Effector CD4-positive, alpha-beta T cell (primary cell): ENCODE measurements at regions not wholly inside any gene's neighbourhood (a gene's known extent, or its start where the extent isn't known, plus 50 kb on each side); places are given as distances from the start of the nearest gene placed in this dataset.

Experiments
- DNase-seq: peaks from one replicate; pipeline ENCODE4 v3.0.0-alpha.2; 2020

DNA sequence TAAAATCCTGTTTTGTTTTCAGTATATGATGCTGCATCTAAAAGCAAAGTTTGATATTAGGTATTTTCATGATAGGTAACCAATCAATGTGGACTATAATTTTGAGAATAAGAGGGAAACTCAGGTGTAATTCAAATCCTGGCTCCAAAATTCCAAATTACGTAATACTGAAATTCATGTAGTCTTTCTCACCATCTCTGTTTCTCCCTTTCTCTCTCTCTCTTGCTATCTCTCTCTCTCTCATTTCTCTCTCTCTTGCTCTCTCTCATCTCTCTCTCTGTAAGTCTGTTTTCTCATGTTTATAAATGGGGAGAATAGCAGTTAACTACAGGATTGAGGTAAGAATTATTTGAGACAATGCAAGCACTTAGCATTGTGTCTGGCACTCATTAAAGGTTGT lies 401.1 kb upstream of the TLE4 start:
- DNase-seq, result no peak

DNA sequence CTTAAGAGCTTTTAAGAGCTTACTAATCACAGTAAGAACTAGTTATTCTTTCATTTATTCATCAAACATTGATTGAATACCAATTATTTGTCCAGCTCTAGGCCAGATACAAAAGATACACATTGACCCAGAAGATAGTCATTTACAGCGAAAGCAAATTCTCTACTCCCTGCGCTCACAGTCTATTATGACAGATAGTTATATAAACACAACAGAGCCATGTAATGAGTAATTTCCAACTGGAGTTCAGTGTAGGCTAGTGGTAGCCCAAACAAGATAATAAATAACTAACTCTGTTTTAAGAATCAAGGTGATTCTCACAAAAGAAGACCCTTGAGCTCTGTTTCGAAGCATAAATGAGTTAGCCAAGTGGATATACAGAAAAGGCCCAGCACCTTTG lies 397.8 kb upstream of the TLE4 start:
- no peak for DNase-seq

DNA sequence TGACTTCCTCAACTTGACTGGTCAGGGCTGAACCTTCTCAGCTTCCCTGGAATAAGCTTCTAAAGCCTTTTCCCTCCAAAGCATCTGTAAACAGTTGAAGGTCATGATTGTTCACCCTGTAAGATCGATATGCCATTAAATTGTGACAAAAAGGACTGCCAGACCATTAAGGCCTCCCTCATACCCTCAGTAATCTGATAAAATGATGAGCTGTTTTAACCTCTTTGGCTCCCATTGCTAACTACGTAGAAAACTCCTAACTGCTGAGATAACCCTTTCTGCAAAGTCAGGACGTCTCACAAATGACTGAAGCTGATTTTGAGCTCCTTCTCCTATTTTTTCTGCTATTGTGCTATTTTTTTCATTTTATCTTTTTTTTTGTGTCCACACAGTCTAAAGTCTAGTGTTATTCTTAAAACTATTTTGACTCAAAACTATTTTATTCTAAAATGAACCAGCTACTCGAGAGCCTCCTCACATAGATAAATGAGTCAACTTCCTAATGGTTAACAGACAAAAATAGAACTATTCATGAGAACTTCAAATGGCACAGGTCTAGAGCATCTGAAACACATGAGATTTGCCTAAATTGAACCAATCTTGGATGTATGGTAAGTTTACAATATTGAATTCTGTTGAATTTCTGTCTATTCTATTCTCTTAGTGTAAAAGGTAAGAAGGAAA lies 395.6 kb upstream of the TLE4 start:
- no peak for DNase-seq

DNA sequence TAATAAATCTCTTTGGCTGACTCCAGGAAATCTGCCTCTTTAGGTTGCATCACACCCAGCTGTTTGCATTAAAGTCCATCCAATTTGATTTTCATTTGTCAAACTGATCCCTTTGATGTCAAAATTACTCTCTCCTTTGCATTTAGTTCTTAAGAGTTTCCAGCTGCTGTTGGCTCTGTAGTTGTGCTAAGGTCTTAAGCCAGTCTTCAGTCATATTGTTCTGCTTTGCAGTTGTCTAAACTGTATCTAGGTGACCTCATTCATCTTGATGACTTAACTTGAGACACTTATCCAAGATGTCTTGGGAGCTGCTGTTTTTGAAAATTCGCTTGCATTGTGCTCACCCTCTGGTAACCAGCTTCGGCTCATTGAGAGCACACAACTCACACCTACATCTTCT lies 386.9 kb upstream of the TLE4 start:
- no peak for DNase-seq

DNA sequence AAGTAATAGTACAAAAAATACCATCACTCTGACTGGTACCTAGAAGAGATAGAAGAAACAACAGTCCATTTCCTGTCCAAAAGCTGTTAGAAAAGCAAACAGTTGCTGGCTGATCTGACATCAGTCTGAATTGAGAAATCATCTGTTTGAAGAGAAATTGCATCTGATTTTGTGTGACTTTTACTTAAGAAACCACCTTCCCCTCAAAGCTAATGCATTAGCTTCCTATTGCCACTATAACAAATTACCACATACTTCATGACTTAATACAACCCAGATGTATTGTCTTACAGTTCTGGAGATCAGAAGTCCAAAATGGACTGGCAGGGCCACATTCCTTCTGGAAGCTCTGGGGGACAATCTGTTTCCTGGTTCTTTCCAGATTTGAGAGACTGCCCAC lies 385.9 kb upstream of the TLE4 start:
- DNase-seq, result no peak

DNA sequence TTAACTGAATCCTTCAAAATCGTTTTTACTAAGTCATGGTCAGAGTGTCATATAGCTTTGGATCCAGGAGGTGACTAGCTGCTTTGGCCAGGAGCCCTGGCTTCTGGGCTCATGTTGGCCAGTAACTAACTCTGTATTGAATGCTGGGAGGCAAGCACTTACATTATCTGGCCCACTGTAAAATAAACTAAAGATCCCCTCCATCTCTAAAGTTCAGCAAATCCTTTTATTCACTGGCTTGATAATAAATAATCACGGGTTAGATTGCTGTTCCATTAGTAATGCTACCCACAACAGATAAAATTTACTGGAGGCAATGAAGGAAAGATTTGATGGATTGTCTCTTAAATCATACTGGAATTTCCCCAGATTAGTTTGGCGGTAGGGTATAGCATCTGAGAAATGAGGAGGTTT lies 382.2 kb upstream of the TLE4 start:
- no peak for DNase-seq

DNA sequence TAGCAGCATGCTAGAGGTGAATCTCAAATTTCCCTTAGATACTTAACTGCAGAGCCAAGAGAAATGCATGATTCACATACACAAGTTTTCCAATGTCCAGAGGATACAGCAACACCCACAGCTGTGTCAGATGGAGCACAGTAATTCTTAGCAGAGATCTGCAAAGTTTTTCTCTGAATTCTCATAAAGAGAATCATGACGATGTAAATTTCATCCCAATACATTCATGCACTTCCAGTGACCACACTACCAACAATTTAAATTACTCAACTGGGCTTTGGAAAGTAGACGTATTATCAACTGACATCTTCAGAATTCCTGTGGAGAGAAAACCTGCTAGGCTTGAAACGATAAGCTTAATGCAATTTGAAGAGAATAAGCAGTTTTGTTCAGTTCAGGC lies 378.8 kb upstream of the TLE4 start:
- no peak for DNase-seq

DNA sequence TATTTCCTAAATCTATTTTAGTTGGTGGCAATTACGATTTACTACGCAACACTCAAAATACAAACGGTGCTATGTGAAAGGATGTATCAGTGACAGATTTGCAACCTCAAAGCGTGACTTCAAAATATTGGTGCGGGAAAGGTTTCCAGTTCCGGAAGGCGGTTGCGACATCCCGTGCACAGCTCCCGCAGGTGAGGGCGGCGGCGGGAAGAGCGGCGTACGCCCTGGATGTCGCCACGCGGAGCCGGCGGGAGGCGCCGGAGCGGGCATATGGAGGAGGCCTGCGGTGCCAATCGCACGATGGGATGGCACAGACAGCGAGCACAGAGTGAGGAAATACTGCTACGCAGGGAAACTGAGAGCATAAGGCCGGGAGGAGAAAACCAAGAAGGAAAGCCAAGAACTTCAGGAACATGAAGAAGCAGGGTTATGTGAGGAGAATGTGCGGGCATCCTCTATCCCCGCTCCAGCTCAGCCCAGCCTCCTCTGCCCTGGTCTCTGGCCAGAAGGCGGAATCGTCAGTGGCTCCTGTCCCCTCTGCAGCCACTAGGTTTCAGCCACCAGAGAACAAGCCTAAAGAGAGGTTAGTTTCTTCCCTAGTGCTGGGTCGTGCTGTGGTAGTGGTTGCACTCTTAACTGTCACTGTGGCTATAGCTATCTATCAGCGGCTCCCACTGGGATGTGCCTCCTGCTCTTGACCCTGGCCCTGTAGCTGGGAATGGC lies 378.1 kb upstream of the TLE4 start:
- DNase-seq, result no peak

DNA sequence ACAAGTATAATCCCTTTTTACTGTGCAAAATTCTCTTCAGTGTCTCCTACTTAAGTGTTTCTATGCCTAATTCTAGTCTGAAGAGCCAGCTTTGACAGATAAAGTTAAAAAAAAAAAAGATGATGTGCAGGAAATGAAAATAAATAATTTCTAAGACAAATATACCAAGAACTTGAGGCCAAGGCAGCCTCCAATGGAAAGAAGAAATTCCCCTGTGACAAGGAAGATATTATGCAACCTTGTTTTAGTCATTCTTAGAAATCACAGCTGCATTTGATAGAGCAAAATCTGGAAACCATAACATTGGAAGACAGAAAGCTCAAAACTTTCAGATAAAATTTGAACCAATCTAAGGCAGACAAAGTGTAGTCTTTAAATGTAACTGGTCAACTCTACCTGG lies 375.9 kb upstream of the TLE4 start:
- DNase-seq, result no peak

DNA sequence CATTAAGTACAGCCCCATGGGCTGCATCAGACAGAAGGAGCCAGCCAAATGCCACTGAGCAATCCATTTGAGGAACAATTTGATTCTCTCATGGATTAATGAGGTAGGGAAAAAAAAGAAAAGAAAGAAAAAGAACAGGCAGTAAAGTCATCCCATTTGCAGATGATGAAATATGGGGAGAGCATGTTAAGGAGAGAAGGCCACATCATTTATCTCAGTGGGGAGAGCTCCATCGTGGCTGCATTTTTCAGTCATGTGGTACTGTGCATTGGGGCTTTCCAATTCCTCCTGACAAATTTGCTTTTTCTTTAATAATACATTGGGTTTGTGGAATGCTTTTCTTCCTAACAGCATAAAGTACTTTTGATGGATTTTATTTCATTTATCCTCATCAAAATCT lies 375.2 kb upstream of the TLE4 start:
- no peak for DNase-seq

DNA sequence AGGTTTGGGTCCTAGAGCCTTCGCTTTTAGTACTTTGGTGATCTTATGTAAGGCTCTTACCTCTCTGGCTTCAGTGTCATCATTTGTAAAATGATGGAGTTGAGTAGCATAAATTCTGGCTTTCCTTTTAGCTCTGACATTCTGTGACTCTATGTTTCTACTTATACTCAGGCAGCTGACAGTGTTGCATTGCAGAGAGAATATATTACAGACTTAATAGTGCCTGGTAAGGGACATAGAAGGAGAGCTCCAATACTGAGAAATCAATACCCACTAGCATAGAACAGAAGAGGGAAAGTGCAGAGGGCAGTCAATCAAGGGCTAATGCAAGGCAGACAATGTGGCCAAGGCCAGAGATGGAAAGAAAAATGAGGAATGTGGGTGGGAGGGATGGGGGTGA lies 371.4 kb upstream of the TLE4 start:
- DNase-seq, result no peak

DNA sequence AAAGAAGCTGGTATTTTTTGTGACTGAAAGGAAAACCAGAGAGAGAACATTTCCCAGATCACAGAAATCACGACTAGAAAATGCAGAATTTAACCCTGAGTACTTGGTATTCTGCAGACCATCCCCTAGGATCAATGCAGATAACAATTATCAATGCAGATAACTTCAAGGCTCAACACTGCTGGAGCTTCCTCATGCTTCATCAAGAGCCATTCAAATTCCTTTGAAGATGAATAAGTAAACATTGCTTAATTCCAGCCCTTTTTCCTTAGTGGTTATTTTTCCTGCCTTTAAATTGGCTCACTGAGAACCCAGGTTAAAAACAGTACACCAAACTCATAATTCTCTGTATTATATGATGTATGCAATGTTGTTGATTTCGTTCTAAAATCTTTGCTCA lies 370.1 kb upstream of the TLE4 start:
- no peak for DNase-seq

DNA sequence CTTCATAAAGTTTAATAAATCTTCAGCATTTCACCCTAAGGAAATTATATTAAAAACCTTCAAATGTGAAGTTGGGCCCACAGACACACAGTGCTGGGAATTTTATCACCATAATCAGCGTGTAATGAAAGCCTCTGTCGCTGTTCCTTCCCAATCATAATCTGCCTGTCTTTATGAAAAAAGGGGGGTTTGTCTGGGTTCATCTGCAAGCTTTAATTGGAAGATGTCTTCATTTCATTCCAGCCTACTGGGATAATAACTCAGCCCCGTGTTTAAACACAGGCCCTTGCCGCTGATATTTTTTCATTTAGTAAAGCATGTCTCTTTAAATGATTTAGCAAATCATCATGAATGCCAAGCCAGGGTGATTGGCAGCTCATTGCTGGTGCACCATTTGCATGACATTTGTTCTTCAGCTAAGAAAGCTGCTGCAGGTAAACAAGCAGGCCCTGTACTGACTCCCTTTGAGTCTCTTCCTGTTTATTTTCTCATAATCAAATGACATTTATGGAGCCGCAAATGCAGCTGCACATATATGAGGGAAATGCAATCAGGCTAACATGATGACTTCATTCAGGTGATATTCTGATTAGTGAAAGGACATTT lies 362.9 kb upstream of the TLE4 start:
- no peak for DNase-seq

DNA sequence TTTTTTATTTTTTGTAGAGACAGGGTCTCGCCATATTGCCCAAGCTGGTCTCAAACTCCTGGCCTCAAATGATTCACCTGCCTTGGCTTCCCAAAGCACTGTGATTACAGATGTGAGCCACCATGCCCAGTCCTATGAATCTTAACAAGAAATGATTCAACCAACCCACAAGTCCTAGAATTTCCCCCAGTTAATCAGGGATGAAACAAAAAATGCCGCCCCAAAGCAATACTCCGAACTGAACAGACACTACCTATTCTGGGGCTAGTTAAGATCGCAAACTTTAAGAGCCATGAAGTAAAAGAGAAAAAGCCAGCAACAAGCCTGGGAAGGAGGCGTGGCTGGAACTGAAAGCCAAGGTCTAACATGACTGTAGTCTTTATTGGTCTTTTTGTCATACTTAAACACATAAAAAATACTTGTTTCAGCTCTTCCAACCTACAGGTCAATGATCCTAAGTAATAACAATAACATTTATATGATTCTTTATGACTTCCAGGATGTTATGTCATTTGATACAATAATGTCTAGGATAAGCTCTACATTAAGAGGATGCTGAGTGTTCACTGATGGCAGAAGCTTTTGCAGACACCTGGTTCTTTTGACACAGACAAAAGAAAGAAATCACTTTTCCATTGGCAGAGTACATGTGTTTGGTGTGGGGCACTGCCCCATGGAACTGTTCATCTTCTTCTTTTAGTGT lies 361.1 kb upstream of the TLE4 start:
- DNase-seq, result no peak

DNA sequence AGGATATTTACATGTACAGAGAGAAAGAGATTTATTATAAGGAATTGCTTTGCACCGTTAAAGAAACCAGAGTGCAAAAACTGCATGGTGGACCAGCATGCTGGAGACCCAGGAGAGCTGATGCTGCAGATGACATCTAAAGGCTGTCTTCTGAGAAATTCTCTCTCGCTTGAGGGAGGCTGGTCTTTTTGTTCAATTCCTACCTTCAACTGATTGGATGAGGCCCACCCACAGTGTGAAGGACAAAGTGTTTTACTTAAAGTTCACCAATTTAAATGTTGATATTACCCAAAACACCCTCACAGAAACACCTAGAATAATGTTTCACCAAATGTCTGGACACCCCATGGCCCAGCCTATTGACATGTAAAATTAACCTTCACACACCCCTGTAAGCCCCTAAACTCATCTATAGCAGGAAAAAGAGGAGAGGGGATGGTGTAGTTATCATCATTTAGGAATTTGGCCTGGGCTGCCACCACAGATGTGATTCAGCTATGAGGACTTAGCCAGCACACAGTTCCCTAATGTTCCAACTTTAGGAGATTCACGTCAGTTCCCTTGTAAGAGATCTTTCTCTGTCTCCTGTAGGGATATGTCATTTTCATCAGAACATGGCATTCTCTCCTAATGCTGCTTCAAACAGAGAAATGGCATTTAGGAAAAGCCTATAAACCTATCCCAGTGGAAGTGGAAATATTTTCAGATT lies 358.2 kb upstream of the TLE4 start:
- no peak for DNase-seq

DNA sequence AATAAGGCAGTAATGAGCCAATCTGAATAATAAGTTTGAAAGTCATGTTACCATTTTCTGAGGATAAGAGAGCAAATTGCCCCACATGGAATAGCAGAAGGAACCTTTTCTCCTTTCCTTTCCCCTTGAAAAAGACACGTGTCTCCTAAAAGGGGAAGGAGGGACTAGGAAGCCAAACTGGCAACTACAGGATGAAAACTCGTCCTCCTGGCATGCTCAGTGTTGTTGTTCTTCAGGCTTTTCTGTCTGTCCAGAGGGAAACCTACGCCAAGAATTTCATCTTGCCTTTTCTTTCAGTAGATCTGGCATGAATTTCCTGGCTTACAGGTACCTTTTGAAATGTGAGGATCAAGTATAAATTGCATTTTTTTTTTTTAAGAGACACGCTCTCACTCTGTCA lies 355.9 kb upstream of the TLE4 start:
- no peak for DNase-seq

DNA sequence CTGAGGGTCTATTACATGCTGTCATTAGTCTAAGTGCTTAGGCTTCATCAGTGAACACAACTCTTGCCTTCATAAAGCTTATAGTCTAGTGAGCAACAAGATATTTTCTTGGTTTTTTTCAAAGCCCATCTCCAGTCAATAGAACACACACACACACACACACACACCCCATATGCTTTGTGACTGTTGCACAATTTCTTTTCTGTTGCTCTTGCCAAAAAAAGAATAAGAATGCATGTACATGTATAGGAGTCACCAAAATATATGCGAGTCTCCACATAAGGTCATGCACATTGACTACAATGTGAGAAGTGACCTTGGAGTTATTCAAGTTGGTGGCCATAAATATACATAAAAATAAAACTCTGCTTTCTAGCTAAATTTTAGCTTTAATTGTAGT lies 351.5 kb upstream of the TLE4 start:
- no peak for DNase-seq

DNA sequence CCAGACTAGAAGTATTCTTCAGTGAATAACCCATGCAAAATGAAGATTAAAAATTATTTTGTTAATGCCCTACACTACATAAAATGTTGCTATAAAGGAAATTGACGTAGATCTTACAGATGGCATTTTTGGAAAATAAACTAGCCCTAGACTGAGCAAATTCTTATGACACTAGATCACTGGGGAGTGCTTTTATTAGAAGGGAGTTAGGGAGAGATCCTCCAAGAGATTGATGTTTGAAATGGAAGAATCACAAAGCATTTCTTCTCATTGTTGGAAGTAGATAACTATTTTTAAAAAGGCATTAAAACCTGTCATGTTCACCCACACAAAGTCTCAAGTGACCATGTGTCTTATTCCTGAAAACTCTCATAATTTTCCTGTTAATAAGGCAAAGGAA lies 351.1 kb upstream of the TLE4 start:
- DNase-seq, result no peak

DNA sequence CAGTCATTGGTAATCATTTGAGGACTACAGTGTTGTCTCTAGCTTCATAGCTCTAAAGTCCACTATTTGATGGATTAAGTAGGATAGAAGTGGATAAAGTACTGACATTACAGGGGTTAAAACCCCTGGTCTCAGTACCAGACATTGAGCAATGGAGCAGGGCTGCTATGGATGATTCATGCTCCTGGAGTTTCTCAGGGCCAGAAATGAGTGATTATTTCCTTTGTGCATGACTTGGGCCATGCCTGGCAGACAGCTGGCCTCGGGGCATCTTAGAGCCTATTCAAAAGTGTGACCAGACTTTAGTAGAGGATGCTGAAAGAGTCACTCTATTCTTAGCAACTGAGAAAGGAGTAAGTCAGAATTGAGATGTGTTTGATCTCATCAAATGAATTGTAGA lies 350.7 kb upstream of the TLE4 start:
- DNase-seq, result no peak

DNA sequence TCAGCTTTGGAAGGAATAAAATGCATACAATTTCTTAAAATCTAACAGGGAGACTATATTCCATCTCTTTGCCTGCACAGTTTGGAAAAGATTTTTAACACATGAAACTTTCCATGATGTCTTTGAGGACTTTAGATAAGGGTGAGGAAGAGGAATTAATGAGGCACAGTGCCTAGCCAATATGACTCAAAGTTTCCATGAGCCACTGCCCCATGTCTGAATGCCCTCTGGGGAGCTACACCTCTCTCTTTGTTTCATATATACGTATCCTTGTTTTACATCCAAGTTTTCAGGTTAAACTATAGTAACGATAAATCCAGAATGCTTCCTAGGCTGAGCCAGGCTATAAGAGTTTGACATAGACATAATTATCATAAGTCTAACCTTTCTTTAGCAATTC lies 349.3 kb upstream of the TLE4 start:
- no peak for DNase-seq

DNA sequence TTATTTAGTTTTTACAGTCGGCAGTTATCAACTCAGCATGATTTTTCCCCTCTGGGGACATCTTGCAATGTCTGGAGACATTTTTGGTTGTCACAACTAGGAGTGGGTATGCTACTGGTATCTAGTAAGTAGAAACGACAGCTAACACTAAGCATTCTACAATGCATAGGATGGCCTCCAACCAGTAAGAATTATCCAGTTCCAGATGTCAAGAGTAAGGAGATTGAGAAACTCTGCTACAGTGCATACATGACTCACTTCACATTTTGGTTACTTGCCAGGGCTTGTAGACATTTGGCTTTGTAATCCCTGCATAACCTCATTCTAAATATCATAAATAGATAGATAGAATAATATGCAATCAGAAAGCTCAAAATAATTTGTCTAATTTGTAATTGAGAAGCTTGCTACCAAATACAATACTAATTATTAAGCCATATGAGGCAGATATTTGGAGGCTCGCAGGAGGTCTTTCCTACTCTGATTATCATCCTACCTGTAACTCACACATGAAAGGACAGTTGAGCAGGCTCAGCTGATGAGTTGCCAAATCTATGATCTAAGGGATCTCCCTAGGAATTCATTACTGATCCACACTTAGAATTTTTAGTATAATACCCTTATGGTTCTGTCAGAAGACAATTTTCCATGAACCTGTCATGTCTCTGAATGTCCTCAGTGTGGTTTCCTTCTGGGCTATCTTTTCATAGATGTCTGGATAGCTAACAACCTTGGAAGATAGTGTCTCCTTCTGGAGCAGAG lies 346.9 kb upstream of the TLE4 start:
- no peak for DNase-seq

DNA sequence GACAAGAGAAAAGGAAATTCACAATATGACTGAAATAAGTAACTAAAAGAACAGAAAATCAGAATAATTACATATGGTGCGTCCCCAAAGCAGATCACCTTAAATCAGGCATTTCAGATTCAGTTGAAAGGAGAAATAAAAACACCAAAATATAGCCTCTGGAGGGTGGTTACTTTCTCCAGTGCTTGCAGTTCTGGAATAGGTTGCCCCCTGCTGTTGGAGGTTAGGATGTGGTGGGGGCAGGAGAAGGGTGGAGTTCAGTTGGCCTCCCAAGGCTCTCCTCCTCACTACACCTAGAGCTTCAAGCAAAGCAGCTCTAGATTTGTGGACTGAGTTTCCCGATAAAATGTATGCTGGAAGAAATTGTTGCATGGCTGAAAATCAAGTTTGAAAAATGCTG lies 338.2 kb upstream of the TLE4 start:
- no peak for DNase-seq
